ENCODE measurements at regions not wholly inside any gene's neighbourhood (a gene's known extent, or its start where the extent isn't known, plus 50 kb on each side); places are given as distances from the start of the nearest gene placed in this dataset.

DNA sequence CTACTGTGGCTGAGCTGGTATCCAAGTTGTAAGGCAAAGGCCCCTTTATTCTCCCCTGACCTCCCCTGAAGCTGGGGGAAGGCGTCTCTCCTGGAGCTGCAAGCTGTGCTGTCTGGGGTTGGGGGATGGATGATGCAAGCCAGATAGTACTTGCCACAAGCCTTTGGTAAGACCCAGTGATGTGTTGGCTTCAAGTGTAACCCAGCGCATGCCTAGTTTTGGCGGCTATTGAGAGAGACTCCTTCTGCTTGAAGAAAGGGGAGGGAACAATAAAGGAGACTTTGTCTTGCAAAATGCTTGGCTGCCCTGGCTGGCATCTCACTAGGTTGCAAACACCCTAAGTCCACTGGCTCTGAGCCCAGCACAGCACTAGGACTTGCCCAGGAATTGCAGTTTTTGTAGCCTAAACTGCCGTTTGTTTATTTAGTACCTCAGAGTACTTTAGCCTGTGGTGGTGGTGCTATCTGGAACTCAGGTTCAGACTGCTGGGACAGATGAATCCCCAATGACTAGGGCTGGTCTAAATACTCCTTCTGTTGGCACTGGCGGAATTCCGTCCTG is 108.2 kb downstream of the TNFSF13B start:
- Histone ChIP-seq H3K9ac (ENCODE audit: low read length) (no peak overlapping the region), H2AFZ (ENCODE audit: low read length) (no peak overlapping the region), H3K9me3 (replicated peaks; ENCODE audit: insufficient read depth, low read length) (no peaks in the 10 kb centered on the region), H3K27me3 (replicated peaks; ENCODE audit: insufficient read depth, low read length) (no peaks in the 10 kb centered on the region), H3F3A (ENCODE audit: insufficient read depth, low read length) (no peaks in the 10 kb centered on the region), H3K4me1 (ENCODE audit: low read length) (no peaks in the 10 kb centered on the region), H3K4me3 (ENCODE audit: low read length) (no peak overlapping the region), H3K4me2 (ENCODE audit: low read depth, low read length) (no peak overlapping the region), H4K20me1 (ENCODE audit: insufficient read depth, low read length) (no peaks in the 10 kb centered on the region), H3K79me2 (ENCODE audit: low read length) (no peaks in the 10 kb centered on the region), H3K27ac (ENCODE audit: low read length) (no peak overlapping the region), H3K9me2 (replicated peaks; ENCODE audit: insufficient read depth, low read length) (no peaks in the 10 kb centered on the region), H3K36me3 (replicated peaks; ENCODE audit: insufficient read depth, low read length) (no peaks in the 10 kb centered on the region)
- TF ChIP-seq EZH2 (optimal IDR thresholded peaks at IDR 0.05; ENCODE audit: low read depth, low read length) = no peak
- TF ChIP-seq, protein P1, sequence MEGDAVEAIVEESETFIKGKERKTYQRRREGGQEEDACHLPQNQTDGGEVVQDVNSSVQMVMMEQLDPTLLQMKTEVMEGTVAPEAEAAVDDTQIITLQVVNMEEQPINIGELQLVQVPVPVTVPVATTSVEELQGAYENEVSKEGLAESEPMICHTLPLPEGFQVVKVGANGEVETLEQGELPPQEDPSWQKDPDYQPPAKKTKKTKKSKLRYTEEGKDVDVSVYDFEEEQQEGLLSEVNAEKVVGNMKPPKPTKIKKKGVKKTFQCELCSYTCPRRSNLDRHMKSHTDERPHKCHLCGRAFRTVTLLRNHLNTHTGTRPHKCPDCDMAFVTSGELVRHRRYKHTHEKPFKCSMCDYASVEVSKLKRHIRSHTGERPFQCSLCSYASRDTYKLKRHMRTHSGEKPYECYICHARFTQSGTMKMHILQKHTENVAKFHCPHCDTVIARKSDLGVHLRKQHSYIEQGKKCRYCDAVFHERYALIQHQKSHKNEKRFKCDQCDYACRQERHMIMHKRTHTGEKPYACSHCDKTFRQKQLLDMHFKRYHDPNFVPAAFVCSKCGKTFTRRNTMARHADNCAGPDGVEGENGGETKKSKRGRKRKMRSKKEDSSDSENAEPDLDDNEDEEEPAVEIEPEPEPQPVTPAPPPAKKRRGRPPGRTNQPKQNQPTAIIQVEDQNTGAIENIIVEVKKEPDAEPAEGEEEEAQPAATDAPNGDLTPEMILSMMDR (IDR thresholded peaks at IDR 0.05; ENCODE audit: low read length) = no peak
- no peak for DNase-seq

DNA sequence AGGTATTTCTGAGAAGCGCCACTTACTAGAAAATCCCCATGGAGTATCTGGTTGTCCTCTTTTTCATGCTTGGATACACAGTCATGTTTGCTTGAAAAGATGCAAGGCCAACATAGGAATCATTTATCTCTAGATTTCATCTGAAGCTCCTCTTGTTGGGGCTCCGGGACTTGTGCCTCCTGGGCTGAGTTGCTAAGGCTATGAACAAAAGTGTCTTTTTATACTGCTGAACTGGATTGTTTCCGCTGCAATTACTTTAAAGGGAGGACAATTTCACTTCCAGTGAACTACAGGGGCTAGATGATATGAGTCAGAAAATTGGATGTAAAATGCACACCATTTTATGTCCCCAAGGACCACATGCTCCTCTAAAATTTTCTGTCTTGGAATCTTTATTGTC is 114.1 kb downstream of the TNFSF13B start:
- no peaks in the 10 kb centered on the region for H3K9me3 ChIP-seq (replicated peaks; ENCODE audit: insufficient read depth, low read length)
- no peak overlapping the region for H3K27ac ChIP-seq (ENCODE audit: low read length)
- no peaks in the 10 kb centered on the region for H3K4me1 ChIP-seq (ENCODE audit: low read length)
- H4K20me1 ChIP-seq (ENCODE audit: insufficient read depth, low read length) = no peaks in the 10 kb centered on the region
- no peak overlapping the region for H3K9ac ChIP-seq (ENCODE audit: low read length)
- no peak overlapping the region for H3K4me3 ChIP-seq (ENCODE audit: low read length)
- no peaks in the 10 kb centered on the region for H3K79me2 ChIP-seq (ENCODE audit: low read length)
- H3K27me3 ChIP-seq (replicated peaks; ENCODE audit: insufficient read depth, low read length) = no peaks in the 10 kb centered on the region
- H3F3A ChIP-seq (ENCODE audit: insufficient read depth, low read length) = no peaks in the 10 kb centered on the region
- no peaks in the 10 kb centered on the region for H3K9me2 ChIP-seq (replicated peaks; ENCODE audit: insufficient read depth, low read length)
- no peaks in the 10 kb centered on the region for H3K36me3 ChIP-seq (replicated peaks; ENCODE audit: insufficient read depth, low read length)
- no peak overlapping the region for H3K4me2 ChIP-seq (ENCODE audit: low read depth, low read length)
- H2AFZ ChIP-seq (ENCODE audit: low read length) = no peak overlapping the region
- DNase-seq = no peak
- TF ChIP-seq EZH2phosphoT487 (IDR thresholded peaks at IDR 0.05; ENCODE audit: low read length) (no peak), EZH2 (optimal IDR thresholded peaks at IDR 0.05; ENCODE audit: low read depth, low read length) (no peak)
- TF ChIP-seq, protein P1 (IDR thresholded peaks at IDR 0.05; ENCODE audit: low read length) = no peak

DNA sequence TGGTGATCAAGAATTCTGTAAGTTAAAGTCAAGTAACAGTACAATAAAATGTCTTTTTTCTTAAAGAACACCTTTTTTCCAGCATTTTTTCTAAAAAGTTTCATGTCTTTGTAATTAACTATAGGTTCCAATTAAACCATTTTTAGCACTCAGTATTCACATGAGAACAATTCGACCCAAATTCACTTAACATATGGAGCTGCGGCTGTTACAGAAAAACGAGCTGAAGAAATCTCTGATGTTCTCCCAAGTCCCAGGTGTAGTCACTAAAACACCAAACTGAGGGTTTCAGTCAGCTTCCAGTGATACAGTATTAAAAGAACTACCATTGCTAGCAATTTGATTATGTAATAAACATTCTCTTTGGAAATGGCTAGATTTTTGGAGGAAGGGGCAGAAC is 117.6 kb downstream of the TNFSF13B start:
- Histone ChIP-seq H3K9me2 (replicated peaks; ENCODE audit: insufficient read depth, low read length) (no peaks in the 10 kb centered on the region), H3K9me3 (replicated peaks; ENCODE audit: insufficient read depth, low read length) (no peaks in the 10 kb centered on the region), H3K27me3 (replicated peaks; ENCODE audit: insufficient read depth, low read length) (no peaks in the 10 kb centered on the region), H3K4me1 (ENCODE audit: low read length) (no peaks in the 10 kb centered on the region), H3K79me2 (ENCODE audit: low read length) (no peaks in the 10 kb centered on the region), H3K27ac (ENCODE audit: low read length) (no peak overlapping the region), H4K20me1 (ENCODE audit: insufficient read depth, low read length) (no peaks in the 10 kb centered on the region), H3K36me3 (replicated peaks; ENCODE audit: insufficient read depth, low read length) (no peaks in the 10 kb centered on the region), H3F3A (ENCODE audit: insufficient read depth, low read length) (no peaks in the 10 kb centered on the region), H3K4me3 (ENCODE audit: low read length) (no peak overlapping the region), H2AFZ (ENCODE audit: low read length) (no peak overlapping the region), H3K9ac (ENCODE audit: low read length) (no peak overlapping the region), H3K4me2 (ENCODE audit: low read depth, low read length) (no peak overlapping the region)
- TF ChIP-seq, protein P1 (IDR thresholded peaks at IDR 0.05; ENCODE audit: low read length) = no peak
- TF ChIP-seq EZH2phosphoT487 (IDR thresholded peaks at IDR 0.05; ENCODE audit: low read length) (no peak), EZH2 (optimal IDR thresholded peaks at IDR 0.05; ENCODE audit: low read depth, low read length) (no peak)
- DNase-seq = no peak

Measured in MM.1S (cell line).